Neural cell (in vitro differentiated cells): ENCODE measurements at regions not wholly inside any gene's neighbourhood (a gene's known extent, or its start where the extent isn't known, plus 50 kb on each side); places are given as distances from the start of the nearest gene placed in this dataset.

Source experiments
- H2AFZ ChIP-seq: fragments of 200-600, 300-800 bp; sonication (generic), shearing (Covaris generic); 2 replicates; pipeline ENCODE4 v1.6.0; 2014; ENCODE audit warnings: low read depth, mild to moderate bottlenecking, antibody characterized with exemption, low read length, moderate library complexity
- H3F3A ChIP-seq: fragments of 200-600 bp; shearing (Covaris generic); 2 replicates; pipeline ENCODE4 v1.6.1; 2016; ENCODE audit warnings: mild to moderate bottlenecking, moderate library complexity, mixed read lengths, antibody characterized with exemption, low read length; ENCODE audit not compliant: insufficient read depth, poor library complexity, severe bottlenecking
- H3K27ac ChIP-seq: fragments of 200-600, 300-800 bp; sonication (generic), shearing (Covaris generic); 2 replicates; pipeline ENCODE4 v1.5.1; 2014; ENCODE audit warnings: mild to moderate bottlenecking, low read length, moderate library complexity
- H3K27me3 ChIP-seq: fragments of 300-800, 200-600 bp; sonication (generic), shearing (Covaris generic); 2 replicates; pipeline ENCODE4 v1.6.0; 2014; ENCODE audit warnings: mild to moderate bottlenecking, low read depth, low read length, moderate library complexity; ENCODE audit not compliant: insufficient read depth
- H3K36me3 ChIP-seq: fragments of 300-800, 200-600 bp; sonication (generic), shearing (Covaris generic); 2 replicates; pipeline ENCODE4 v1.5.1; 2014; ENCODE audit warnings: mild to moderate bottlenecking, antibody characterized with exemption, low read length, moderate library complexity; ENCODE audit not compliant: insufficient read depth
- H3K4me2 ChIP-seq: fragments of 300-800, 200-600 bp; sonication (generic), shearing (Covaris generic); 2 replicates; pipeline ENCODE4 v1.6.0; 2014; ENCODE audit warnings: mild to moderate bottlenecking, low read length
- H3K4me3 ChIP-seq: fragments of 300-800, 200-600 bp; sonication (generic), shearing (Covaris generic); 2 replicates; pipeline ENCODE4 v1.5.1; 2014; ENCODE audit warnings: mild to moderate bottlenecking, low read length, moderate library complexity
- H3K79me2 ChIP-seq: fragments of 200-600 bp; shearing (Covaris generic); replicated peaks from 2 replicates; pipeline ENCODE4 v1.6.0; 2014; ENCODE audit warnings: mild to moderate bottlenecking, low read length, moderate library complexity; ENCODE audit not compliant: insufficient read depth
- H3K9ac ChIP-seq: fragments of 300-800, 200-600 bp; sonication (generic), shearing (Covaris generic); 2 replicates; pipeline ENCODE4 v1.6.1; 2016; ENCODE audit warnings: mild to moderate bottlenecking, low read length, mixed read lengths
- H3K9me2 ChIP-seq: fragments of 200-600 bp; shearing (Covaris generic); 2 replicates; pipeline ENCODE4 v1.6.1; 2016; ENCODE audit warnings: mild to moderate bottlenecking, low read length, mixed read lengths; ENCODE audit not compliant: insufficient read depth
- H3K9me3 ChIP-seq: fragments of 200-600, 300-800 bp; sonication (generic), shearing (Covaris generic); 2 replicates; pipeline ENCODE4 v1.6.1; 2016; ENCODE audit warnings: mild to moderate bottlenecking, mixed run types, low read length, moderate library complexity, mixed read lengths
- H4K20me1 ChIP-seq: fragments of 200-600 bp; shearing (Covaris generic); 2 replicates; pipeline ENCODE4 v1.6.1; 2016; ENCODE audit warnings: mild to moderate bottlenecking, mixed run types; ENCODE audit not compliant: insufficient read depth
- CTCF ChIP-seq: fragments of 450-650 bp; IDR thresholded peaks from 2 replicates; pipeline ENCODE4 v1.5.1; 2014; ENCODE audit warnings: antibody characterized with exemption, mild to moderate bottlenecking, moderate library complexity; ENCODE audit not compliant: poor library complexity, severe bottlenecking
- EP300 ChIP-seq: fragments of 450-650 bp; conservative IDR thresholded peaks from 2 replicates; pipeline ENCODE4 v1.6.1; 2014; ENCODE audit warnings: antibody characterized with exemption, mild to moderate bottlenecking, moderate library complexity; ENCODE audit not compliant: poor library complexity, severe bottlenecking
- EZH2 ChIP-seq: fragments of 200-600, 300-800 bp; shearing (Covaris generic), sonication (generic); IDR thresholded peaks from 2 replicates; pipeline ENCODE4 v1.6.1; 2014; ENCODE audit warnings: antibody characterized with exemption, low read length, borderline replicate concordance, mild to moderate bottlenecking; ENCODE audit not compliant: insufficient read depth, poor library complexity, severe bottlenecking
- MXI1 ChIP-seq: fragments of 450-650 bp; conservative IDR thresholded peaks from 2 replicates; pipeline ENCODE4 v1.6.1; 2014; ENCODE audit warnings: antibody characterized with exemption, mild to moderate bottlenecking; ENCODE audit not compliant: poor library complexity, severe bottlenecking
- POLR2AphosphoS5 ChIP-seq: IDR thresholded peaks from 2 replicates; pipeline ENCODE4 v1.6.1; 2012
- RAD21 ChIP-seq: fragments of 450-650 bp; conservative IDR thresholded peaks from 2 replicates; pipeline ENCODE4 v1.6.1; 2014; ENCODE audit warnings: antibody characterized with exemption, mild to moderate bottlenecking, moderate library complexity
- REST ChIP-seq: IDR thresholded peaks from 2 replicates; pipeline ENCODE4 v1.6.1; 2012; ENCODE audit warnings: borderline replicate concordance
- SMC3 ChIP-seq: fragments of 450-650 bp; conservative IDR thresholded peaks from 2 replicates; pipeline ENCODE4 v1.6.1; 2014; ENCODE audit warnings: antibody characterized with exemption, mild to moderate bottlenecking, moderate library complexity; ENCODE audit not compliant: poor library complexity
- TAF1 ChIP-seq: IDR thresholded peaks from 2 replicates; pipeline ENCODE4 v1.6.1; 2012; ENCODE audit warnings: low read depth

GRCh38 chr1:71222668-71223067 lies 141.8 kb upstream of the ZRANB2 start:
- no peak overlapping the region for H3K4me3 ChIP-seq
- TF ChIP-seq RAD21 (no peak), POLR2AphosphoS5 (no peak), EZH2 (no peak), CTCF (no peak), MXI1 (no peak), EP300 (no peak), SMC3 (no peak), REST (no peak), TAF1 (no peak)
- no peak overlapping the region for H3K4me2 ChIP-seq
- H3K36me3 ChIP-seq = no peaks in the 10 kb centered on the region
- no peak overlapping the region for H3K9ac ChIP-seq
- H3K9me2 ChIP-seq = no peaks in the 10 kb centered on the region
- H2AFZ ChIP-seq = no peak overlapping the region
- H3K9me3 ChIP-seq = no peaks in the 10 kb centered on the region
- H4K20me1 ChIP-seq = no peaks in the 10 kb centered on the region
- no peaks in the 10 kb centered on the region for H3K27me3 ChIP-seq
- H3F3A ChIP-seq = no peaks in the 10 kb centered on the region
- H3K79me2 ChIP-seq = no peaks in the 10 kb centered on the region
- no peak overlapping the region for H3K27ac ChIP-seq

GRCh38 chr1:71210718-71211117 lies 129.9 kb upstream of the ZRANB2 start:
- Histone ChIP-seq H3K4me2 (no peak overlapping the region), H3K9me2 (no peaks in the 10 kb centered on the region), H3K4me3 (no peak overlapping the region), H3K9me3 (no peaks in the 10 kb centered on the region), H3K79me2 (no peaks in the 10 kb centered on the region), H3K36me3 (no peaks in the 10 kb centered on the region), H3K9ac (no peak overlapping the region), H3K27ac (no peak overlapping the region), H4K20me1 (no peaks in the 10 kb centered on the region), H3K27me3 (no peaks in the 10 kb centered on the region), H3F3A (no peaks in the 10 kb centered on the region), H2AFZ (no peak overlapping the region)
- TF ChIP-seq TAF1 = no peak

GRCh38 chr1:71203241-71203640 lies 122.4 kb upstream of the ZRANB2 start:
- no peaks in the 10 kb centered on the region for H3F3A ChIP-seq
- H3K79me2 ChIP-seq = no peaks in the 10 kb centered on the region
- no peaks in the 10 kb centered on the region for H4K20me1 ChIP-seq
- H3K4me3 ChIP-seq = no peak overlapping the region
- no peaks in the 10 kb centered on the region for H3K36me3 ChIP-seq
- TF ChIP-seq SMC3 = no peak
- TF ChIP-seq POLR2AphosphoS5 = no peak
- no peak for TF ChIP-seq RAD21
- no peaks in the 10 kb centered on the region for H3K27me3 ChIP-seq
- H3K9me2 ChIP-seq = no peaks in the 10 kb centered on the region
- no peak overlapping the region for H3K4me2 ChIP-seq
- H2AFZ ChIP-seq = no peak overlapping the region
- no peak overlapping the region for H3K9ac ChIP-seq
- no peaks in the 10 kb centered on the region for H3K9me3 ChIP-seq
- H3K27ac ChIP-seq = no peak overlapping the region
